H1 (cell line): ENCODE measurements at regions not wholly inside any gene's neighbourhood (a gene's known extent, or its start where the extent isn't known, plus 50 kb on each side); places are given as distances from the start of the nearest gene placed in this dataset.

Experiments
- NANOG ChIP-seq: IDR thresholded peaks from 2 replicates; pipeline ENCODE4 v1.6.1; 2011; ENCODE audit warnings: low read length, low read depth, mild to moderate bottlenecking, inconsistent platforms; ENCODE audit not compliant: insufficient read depth, poor library complexity, severe bottlenecking
- ZNF274 ChIP-seq: IDR thresholded peaks from 2 replicates; pipeline ENCODE4 v1.7.0; 2012; ENCODE audit warnings: low read length, borderline replicate concordance; ENCODE audit errors: extremely low read depth

DNA sequence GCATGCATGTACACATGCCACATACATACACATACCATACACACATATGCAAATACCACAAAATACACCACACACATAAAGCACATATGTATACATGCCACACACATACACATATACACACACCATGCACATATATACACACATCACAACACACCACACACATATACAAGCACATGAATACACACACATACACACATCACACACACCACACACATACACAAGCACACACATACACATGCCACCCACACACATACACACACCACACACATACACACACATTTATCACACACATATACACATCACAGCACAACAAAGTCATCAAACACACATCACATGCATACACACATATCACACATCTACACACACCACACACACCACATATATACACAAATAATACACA is 1108.5 kb downstream of the GALC start (continued):
- TF ChIP-seq NANOG, result no peak
- TF ChIP-seq ZNF274, result no peak
